Stimulated activated CD4-positive, alpha-beta T cell treated with anti-CD3 and anti-CD28 coated beads, Interleukin-15, amount 100 ng/mL, for 48 hours (primary cell): ENCODE measurements at regions not wholly inside any gene's neighbourhood (a gene's known extent, or its start where the extent isn't known, plus 50 kb on each side); places are given as distances from the start of the nearest gene placed in this dataset.

ENCODE experiments used
- DNase-seq, 2 donors: peaks; one replicate each; pipeline ENCODE4 v3.0.0-alpha.2; 2020; ENCODE audit warnings: low read depth in 2 of 2

- no peak for DNase-seq
Observed at GRCh38 chr16:80356365-80356764, 184.4 kb upstream of the DYNLRB2 start.

- DNase-seq: no peak
Observed at GRCh38 chr16:80355335-80355734, 185.5 kb upstream of the DYNLRB2 start.

- no peak for DNase-seq
Observed at GRCh38 chr16:80350061-80350460, 190.7 kb upstream of the DYNLRB2 start.

GRCh38 chr16:80347900-80348299, 192.9 kb upstream of the DYNLRB2 start:
- no peak for DNase-seq

GRCh38 chr16:80347002-80347401, 193.8 kb upstream of the DYNLRB2 start:
- no peak for DNase-seq

GRCh38 chr16:80346111-80346632, 194.6 kb upstream of the DYNLRB2 start:
- no peak for DNase-seq

GRCh38 chr16:80345701-80346100, 195.1 kb upstream of the DYNLRB2 start:
- DNase-seq: no peak

GRCh38 chr16:80344570-80344969, 196.2 kb upstream of the DYNLRB2 start:
- no peak for DNase-seq

GRCh38 chr16:80341263-80341662, 199.5 kb upstream of the DYNLRB2 start:
- DNase-seq: no peak

GRCh38 chr16:80337786-80338185, 203.0 kb upstream of the DYNLRB2 start:
- DNase-seq: no peak

- no peak for DNase-seq
Observed at GRCh38 chr16:80330803-80331202, 210.0 kb upstream of the DYNLRB2 start.

GRCh38 chr16:80330150-80330549, 210.6 kb upstream of the DYNLRB2 start:
- no peak for DNase-seq

- no peak for DNase-seq
Observed at GRCh38 chr16:80327740-80328139, 213.1 kb upstream of the DYNLRB2 start.

GRCh38 chr16:80324371-80324770, 216.4 kb upstream of the DYNLRB2 start:
- DNase-seq: no peak

- no peak for DNase-seq
Observed at GRCh38 chr16:80323808-80324195, 217.0 kb upstream of the DYNLRB2 start.

GRCh38 chr16:80323187-80323807, 217.5 kb upstream of the DYNLRB2 start:
- DNase-seq: no peak

GRCh38 chr16:80319181-80319580, 221.6 kb upstream of the DYNLRB2 start:
- no peak for DNase-seq

- DNase-seq: no peak
Observed at GRCh38 chr16:80318107-80318506, 222.7 kb upstream of the DYNLRB2 start.

- no peak for DNase-seq
Observed at GRCh38 chr16:80317599-80318037, 223.2 kb upstream of the DYNLRB2 start.

GRCh38 chr16:80317116-80317515, 223.7 kb upstream of the DYNLRB2 start:
- no peak for DNase-seq

GRCh38 chr16:80314042-80314441, 226.8 kb upstream of the DYNLRB2 start:
- no peak for DNase-seq

GRCh38 chr16:80309178-80309577, 231.6 kb upstream of the DYNLRB2 start:
- no peak for DNase-seq

- DNase-seq: no peak
Observed at GRCh38 chr16:80305410-80305809, 235.4 kb upstream of the DYNLRB2 start.

- no peak for DNase-seq
Observed at GRCh38 chr16:80303691-80304090, 237.1 kb upstream of the DYNLRB2 start.
